CD4-positive, alpha-beta T cell (primary cell): ENCODE measurements at regions not wholly inside any gene's neighbourhood (a gene's known extent, or its start where the extent isn't known, plus 50 kb on each side); places are given as distances from the start of the nearest gene placed in this dataset.

ENCODE experiments used
- ATAC-seq: fragments of 200-7000 bp; cut with Tn5 transposase; one replicate; pipeline ENCODE4 v1.10.0; 2022; ENCODE audit warnings: mild to moderate bottlenecking; ENCODE audit not compliant: poor library complexity
- CTCF ChIA-PET: fragments of 350-600 bp; sonication (Branson Sonifier 250); formaldehyde crosslinking; loops from one replicate; lab custom pipeline; 2021; ENCODE audit warnings: antibody characterized with exemption, inconsistent platforms; lab: Charles Lee
- POLR2A ChIA-PET: fragments of 350-600 bp; sonication (Branson Sonifier 250); formaldehyde crosslinking; loops from one replicate; lab custom pipeline; 2021; ENCODE audit warnings: antibody characterized with exemption, inconsistent platforms; lab: Charles Lee
- DNase-seq, 14 experiments: peaks; one replicate each; pipeline ENCODE4 v3.0.0-alpha.2; 2013 to 2020; ENCODE audit warnings: mixed read lengths in 2 of 14
- H3K27ac ChIP-seq, 2 donors: one replicate each; pipeline versions ENCODE4 v1.5.1 to v1.7.0; 2013; ENCODE audit warnings: low read length in 2 of 2, low read depth in 1 of 2, mild to moderate bottlenecking in 1 of 2
- H3K27me3 ChIP-seq, 2 experiments: 1 replicate in 1 of 2; 2 replicates in 1 of 2; pipeline versions ENCODE4 v1.6.1 to v1.7.0; 2013; ENCODE audit warnings: low read length in 2 of 2, control low read depth in 1 of 2, mild to moderate bottlenecking in 1 of 2, moderate library complexity in 1 of 2; ENCODE audit not compliant: insufficient read depth in 2 of 2, control insufficient read depth in 1 of 2
- H3K36me3 ChIP-seq: one replicate; pipeline ENCODE4 v1.6.1; 2013; ENCODE audit warnings: low read length, control low read depth; ENCODE audit not compliant: insufficient read depth
- H3K4me1 ChIP-seq: one replicate; pipeline ENCODE4 v1.6.1; 2013; ENCODE audit warnings: low read length, control low read depth; ENCODE audit not compliant: insufficient read depth
- H3K4me3 ChIP-seq: one replicate; pipeline ENCODE4 v1.5.1; 2013; ENCODE audit warnings: mild to moderate bottlenecking, low read length, moderate library complexity
- H3K9me3 ChIP-seq, 2 experiments: 1 replicate in 1 of 2; 2 replicates in 1 of 2; pipeline versions ENCODE4 v1.6.1 to v1.7.0; 2013; ENCODE audit warnings: low read length in 2 of 2, mild to moderate bottlenecking in 2 of 2, control low read depth in 1 of 2, moderate library complexity in 1 of 2; ENCODE audit not compliant: control insufficient read depth in 1 of 2, insufficient read depth in 1 of 2
- H3K27ac Mint-ChIP-seq: one replicate; pipeline ENCODE4 v1.8.0; 2020; ENCODE audit warnings: mixed read lengths
- H3K27me3 Mint-ChIP-seq: one replicate; pipeline ENCODE4 v1.8.0; 2021; ENCODE audit warnings: mixed read lengths
- H3K36me3 Mint-ChIP-seq: one replicate; pipeline ENCODE4 v1.8.0; 2021; ENCODE audit warnings: low read depth, mixed read lengths
- H3K4me1 Mint-ChIP-seq: one replicate; pipeline ENCODE4 v1.8.0; 2021; ENCODE audit warnings: low read depth, mixed read lengths
- H3K4me3 Mint-ChIP-seq: one replicate; pipeline ENCODE4 v1.8.0; 2020; ENCODE audit warnings: mild to moderate bottlenecking, mixed read lengths
- H3K9me3 Mint-ChIP-seq: one replicate; pipeline ENCODE4 v1.8.0; 2020; ENCODE audit warnings: mixed read lengths
- CTCF ChIP-seq: fragments of 200-600 bp; IDR thresholded peaks from one replicate; pipeline ENCODE4 v1.8.0; 2022; ENCODE audit warnings: antibody characterized with exemption, mild to moderate bottlenecking
- intact Hi-C, 2 experiments: fragments of 100-400 bp; cut with DNase I in 1 of 2; cut with micrococcal nuclease in 1 of 2; formaldehyde crosslinking; loops; one replicate each; pipeline versions ENCODE4 v1.15.1 to v1.9.0; 2023 to 2025; cut with DNase I, micrococcal nuclease

- CTCF ChIA-PET: no interaction called here
- H3K4me1 Mint-ChIP-seq: peaks cover 6% of the 10 kb centered on the region
Measured at GRCh38 chr12:32010631-32011336, 51.6 kb downstream of the RESF1 start.

GRCh38 chr12:32012249-32012785 lies 53.1 kb downstream of the RESF1 start:
- no peaks in the 10 kb centered on the region for H3K36me3 ChIP-seq
- peaks cover 10% of the 10 kb centered on the region for H3K4me1 Mint-ChIP-seq
- no peak for DNase-seq
- ATAC-seq: no peak
- H3K27me3 Mint-ChIP-seq: no peaks in the 10 kb centered on the region
- no peak for TF ChIP-seq CTCF
- no peak overlapping the region for H3K27ac ChIP-seq
- intact Hi-C loops: no loop called here
- ChIA-PET POLR2A (interaction anchor here (0.9 kb wide), 1 partner anchor 14 kb away, joined by 3 read pairs; no protein-coding TSS in a partner anchor), CTCF (no interaction called here)
- no peaks in the 10 kb centered on the region for H3K9me3 Mint-ChIP-seq
- no peaks in the 10 kb centered on the region for H3K4me1 ChIP-seq
- H3K9me3 ChIP-seq: peaks cover 0 to 4% of the 10 kb centered on the region in 2 experiments
- no peak overlapping the region for H3K4me3 ChIP-seq
- H3K4me3 Mint-ChIP-seq: no peak overlapping the region
- no peaks in the 10 kb centered on the region for H3K27me3 ChIP-seq
- no peak overlapping the region for H3K27ac Mint-ChIP-seq
- peaks cover 16% of the 10 kb centered on the region for H3K36me3 Mint-ChIP-seq

More at GRCh38 chr12:32010631-32011336, 51.6 kb downstream of the RESF1 start:
- H3K4me3 Mint-ChIP-seq: no peak overlapping the region
- no peaks in the 10 kb centered on the region for H3K4me1 ChIP-seq
- POLR2A ChIA-PET: no interaction called here
- H3K27me3 ChIP-seq: no peaks in the 10 kb centered on the region
- H3K4me3 ChIP-seq: no peak overlapping the region
- no peaks in the 10 kb centered on the region for H3K36me3 ChIP-seq
- H3K27me3 Mint-ChIP-seq: no peaks in the 10 kb centered on the region
- no peak overlapping the region for H3K27ac Mint-ChIP-seq
- peaks cover 19% of the 10 kb centered on the region for H3K36me3 Mint-ChIP-seq
- no peak for TF ChIP-seq CTCF
- DNase-seq (no peak), ATAC-seq (no peak)
- H3K27ac ChIP-seq: no peak overlapping the region
- peaks cover 0 to 4% of the 10 kb centered on the region in 2 experiments for H3K9me3 ChIP-seq
- intact Hi-C loops: no loop called here
- H3K9me3 Mint-ChIP-seq: no peaks in the 10 kb centered on the region

GRCh38 chr12:32015036-32015435 lies 55.8 kb downstream of the RESF1 start:
- intact Hi-C loops: no loop called here
- Mint-ChIP-seq H3K4me3 (no peak overlapping the region), H3K27ac (no peak overlapping the region), H3K4me1 (peaks cover 10% of the 10 kb centered on the region), H3K9me3 (no peaks in the 10 kb centered on the region), H3K36me3 (peaks cover 15% of the 10 kb centered on the region), H3K27me3 (no peaks in the 10 kb centered on the region)
- ChIA-PET POLR2A (interaction anchor here (1.2 kb wide), 1 partner anchor 12 kb away, joined by 5 read pairs; no protein-coding TSS in a partner anchor), CTCF (interaction anchor here (0.5 kb wide), 1 partner anchor 377 kb away, joined by 3 read pairs; no protein-coding TSS in a partner anchor)
- Histone ChIP-seq H3K27me3 (no peaks in the 10 kb centered on the region), H3K4me1 (no peaks in the 10 kb centered on the region), H3K4me3 (no peak overlapping the region), H3K9me3 (no peaks in the 10 kb centered on the region), H3K36me3 (no peaks in the 10 kb centered on the region), H3K27ac (no peak overlapping the region)
- no peak for DNase-seq
- ATAC-seq: no peak
- no peak for TF ChIP-seq CTCF
